Activated CD4-positive, alpha-beta memory T cell treated with anti-CD3 and anti-CD28 coated beads for 36 hours (primary cell): ENCODE measurements at regions not wholly inside any gene's neighbourhood (a gene's known extent, or its start where the extent isn't known, plus 50 kb on each side); places are given as distances from the start of the nearest gene placed in this dataset.

Experiments
- CTCF ChIA-PET: fragments of 350-600 bp; sonication (Branson Sonifier 250); formaldehyde crosslinking; loops from one replicate; lab custom pipeline; 2021; ENCODE audit warnings: antibody characterized with exemption, inconsistent platforms; lab: Charles Lee
- POLR2A ChIA-PET: fragments of 350-600 bp; sonication (Branson Sonifier 250); formaldehyde crosslinking; loops from one replicate; lab custom pipeline; 2021; ENCODE audit warnings: antibody characterized with exemption; lab: Charles Lee
- DNase-seq: peaks from one replicate; pipeline ENCODE4 v3.0.0-alpha.2; 2020
- H3K27ac Mint-ChIP-seq: one replicate; pipeline ENCODE4 v1.8.0; 2021; ENCODE audit warnings: mixed read lengths
- H3K27me3 Mint-ChIP-seq: one replicate; pipeline ENCODE4 v1.8.0; 2021; ENCODE audit warnings: mixed read lengths
- H3K36me3 Mint-ChIP-seq: one replicate; pipeline ENCODE4 v1.8.0; 2021; ENCODE audit warnings: mixed read lengths
- H3K4me1 Mint-ChIP-seq: one replicate; pipeline ENCODE4 v1.8.0; 2021; ENCODE audit warnings: low read depth, mixed read lengths
- H3K4me3 Mint-ChIP-seq: one replicate; pipeline ENCODE4 v1.8.0; 2021; ENCODE audit warnings: mild to moderate bottlenecking, mixed read lengths
- H3K9me3 Mint-ChIP-seq: one replicate; pipeline ENCODE4 v1.8.0; 2021; ENCODE audit warnings: mixed read lengths
- intact Hi-C: fragments of 100-400 bp; cut with micrococcal nuclease; formaldehyde crosslinking; loops from one replicate; pipeline ENCODE4 v1.15.1; 2023

- H3K4me1 Mint-ChIP-seq, result no peaks in the 10 kb centered on the region
- ChIA-PET POLR2A (no interaction called here), CTCF (interaction anchor here (0.6 to 3.6 kb wide), 4 partner anchors 12 to 463 kb away, joined by 3 to 31 read pairs (median 4); no protein-coding TSS in a partner anchor)
- no peaks in the 10 kb centered on the region for H3K36me3 Mint-ChIP-seq
- H3K4me3 Mint-ChIP-seq, result no peak overlapping the region
- no peak overlapping the region for H3K27ac Mint-ChIP-seq
- H3K9me3 Mint-ChIP-seq, result no peaks in the 10 kb centered on the region
- intact Hi-C loops, result no loop called here
- no peaks in the 10 kb centered on the region for H3K27me3 Mint-ChIP-seq
- DNase-seq, result no peak
Measured at GRCh38 chr12:107144441-107144840, 51.1 kb upstream of the CRY1 start.

- CTCF ChIA-PET, result interaction anchor here (0.6 to 3.6 kb wide), 3 partner anchors 12 to 462 kb away, joined by 3 to 31 read pairs (median 5); no protein-coding TSS in a partner anchor
- POLR2A ChIA-PET, result no interaction called here
Measured at GRCh38 chr12:107144990-107145389, 51.6 kb upstream of the CRY1 start.

DNA sequence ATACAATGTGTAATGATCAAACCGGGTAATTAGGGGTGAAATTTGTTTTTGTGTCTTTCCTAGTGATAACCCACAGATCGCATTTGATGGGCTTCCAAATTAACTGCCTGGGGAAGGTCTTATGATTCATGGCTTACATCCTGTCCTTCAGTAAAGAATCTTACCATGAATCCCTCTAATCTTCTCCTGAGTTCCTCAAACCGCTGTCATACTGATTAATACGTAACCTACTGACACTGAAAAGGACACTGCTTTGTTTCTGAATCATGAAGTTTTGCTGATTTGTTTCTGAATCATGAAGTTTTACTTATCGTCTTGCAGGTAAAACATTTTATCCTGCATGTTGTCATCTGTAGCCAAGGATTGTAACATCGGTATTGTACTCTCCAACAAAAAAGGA lies 52.0 kb upstream of the CRY1 start:
- no peaks in the 10 kb centered on the region for H3K9me3 Mint-ChIP-seq
- H3K27ac Mint-ChIP-seq, result no peak overlapping the region
- no peaks in the 10 kb centered on the region for H3K27me3 Mint-ChIP-seq
- H3K4me1 Mint-ChIP-seq, result no peaks in the 10 kb centered on the region
- no peak for DNase-seq
- no peak overlapping the region for H3K4me3 Mint-ChIP-seq
- ChIA-PET POLR2A (no interaction called here), CTCF (interaction anchor here (0.6 to 3.6 kb wide), 3 partner anchors 13 to 461 kb away, joined by 3 to 31 read pairs (median 8); no protein-coding TSS in a partner anchor)
- no peaks in the 10 kb centered on the region for H3K36me3 Mint-ChIP-seq
- intact Hi-C loops, result no loop called here

More at GRCh38 chr12:107144990-107145389, 51.6 kb upstream of the CRY1 start:
- Mint-ChIP-seq H3K4me3 (no peak overlapping the region), H3K27ac (no peak overlapping the region), H3K4me1 (no peaks in the 10 kb centered on the region), H3K9me3 (no peaks in the 10 kb centered on the region), H3K36me3 (no peaks in the 10 kb centered on the region), H3K27me3 (no peaks in the 10 kb centered on the region)
- DNase-seq, result no peak
- intact Hi-C loops, result no loop called here

- Mint-ChIP-seq H3K27me3 (no peaks in the 10 kb centered on the region), H3K4me1 (no peaks in the 10 kb centered on the region), H3K9me3 (peaks cover 3% of the 10 kb centered on the region), H3K4me3 (no peak overlapping the region), H3K36me3 (no peaks in the 10 kb centered on the region), H3K27ac (no peak overlapping the region)
- intact Hi-C loops, result no loop called here
- ChIA-PET CTCF (no interaction called here), POLR2A (no interaction called here)
- DNase-seq, result no peak
Measured at GRCh38 chr12:107148107-107148506, 54.8 kb upstream of the CRY1 start.

GRCh38 chr12:107152315-107152714 lies 59.0 kb upstream of the CRY1 start:
- POLR2A ChIA-PET, result no interaction called here
- CTCF ChIA-PET, result interaction anchor here (1.2 kb wide), 1 partner anchor 456 kb away, joined by 3 read pairs; no protein-coding TSS in a partner anchor
- Mint-ChIP-seq H3K27me3 (peaks cover 10% of the 10 kb centered on the region), H3K36me3 (no peaks in the 10 kb centered on the region), H3K4me1 (no peaks in the 10 kb centered on the region), H3K27ac (no peak overlapping the region), H3K9me3 (peaks cover 5% of the 10 kb centered on the region), H3K4me3 (no peak overlapping the region)
- intact Hi-C loops, result no loop called here
- DNase-seq, result no peak

GRCh38 chr12:107159384-107159900 lies 66.1 kb upstream of the CRY1 start:
- CTCF ChIA-PET, result interaction anchor here (1.5 to 1.6 kb wide), 2 partner anchors 27 to 243 kb away, joined by 4 read pairs; no protein-coding TSS in a partner anchor

GRCh38 chr12:107163413-107163812 lies 70.1 kb upstream of the CRY1 start:
- ChIA-PET POLR2A (no interaction called here), CTCF (no interaction called here)
- no peak for DNase-seq
- Mint-ChIP-seq H3K4me3 (no peak overlapping the region), H3K27ac (no peak overlapping the region), H3K27me3 (peaks cover 11% of the 10 kb centered on the region), H3K9me3 (no peaks in the 10 kb centered on the region), H3K36me3 (no peaks in the 10 kb centered on the region), H3K4me1 (no peaks in the 10 kb centered on the region)
- intact Hi-C loops, result no loop called here

More at GRCh38 chr12:107159384-107159900, 66.1 kb upstream of the CRY1 start:
- intact Hi-C loops, result no loop called here
- Mint-ChIP-seq H3K27me3 (peaks cover 23% of the 10 kb centered on the region), H3K4me3 (no peak overlapping the region), H3K4me1 (no peaks in the 10 kb centered on the region), H3K27ac (no peak overlapping the region), H3K9me3 (no peaks in the 10 kb centered on the region), H3K36me3 (no peaks in the 10 kb centered on the region)
- no peak for DNase-seq
- POLR2A ChIA-PET, result no interaction called here

GRCh38 chr12:107164392-107164791 lies 71.0 kb upstream of the CRY1 start:
- intact Hi-C loops, result no loop called here
- no peaks in the 10 kb centered on the region for H3K36me3 Mint-ChIP-seq
- no peak overlapping the region for H3K27ac Mint-ChIP-seq
- no peak overlapping the region for H3K4me3 Mint-ChIP-seq
- ChIA-PET POLR2A (no interaction called here), CTCF (no interaction called here)
- H3K4me1 Mint-ChIP-seq, result no peaks in the 10 kb centered on the region
- no peaks in the 10 kb centered on the region for H3K9me3 Mint-ChIP-seq
- peaks cover 8% of the 10 kb centered on the region for H3K27me3 Mint-ChIP-seq
- no peak for DNase-seq

DNA sequence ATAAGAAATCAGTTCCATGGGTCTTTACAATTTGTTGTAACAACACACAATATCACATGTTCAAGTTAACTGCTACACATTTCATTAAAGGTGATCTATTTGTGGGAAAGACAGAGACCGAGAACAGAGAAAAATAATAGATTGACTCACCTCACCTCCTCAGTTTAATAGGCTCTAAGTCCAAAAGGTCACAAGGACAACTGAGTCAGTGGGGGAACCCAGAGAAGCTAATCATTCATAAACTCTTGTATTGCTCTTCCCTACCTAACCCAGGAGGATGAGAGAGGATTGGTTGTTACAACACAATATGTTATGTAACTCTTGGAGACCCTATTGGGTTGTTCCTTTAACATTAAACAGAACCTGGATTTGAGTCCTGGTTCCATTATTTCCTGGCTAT lies 72.2 kb upstream of the CRY1 start:
- no peaks in the 10 kb centered on the region for H3K9me3 Mint-ChIP-seq
- POLR2A ChIA-PET, result no interaction called here
- intact Hi-C loops, result no loop called here

GRCh38 chr12:107167756-107168155 lies 74.4 kb upstream of the CRY1 start:
- ChIA-PET POLR2A (no interaction called here), CTCF (no interaction called here)
- no peak overlapping the region for H3K4me3 Mint-ChIP-seq
- H3K27ac Mint-ChIP-seq, result no peak overlapping the region
- intact Hi-C loops, result no loop called here
- no peaks in the 10 kb centered on the region for H3K9me3 Mint-ChIP-seq
- H3K36me3 Mint-ChIP-seq, result no peaks in the 10 kb centered on the region
- H3K4me1 Mint-ChIP-seq, result no peaks in the 10 kb centered on the region
- H3K27me3 Mint-ChIP-seq, result peaks cover 4% of the 10 kb centered on the region
- DNase-seq, result no peak

More for the DNA sequence above, 72.2 kb upstream of the CRY1 start:
- no peak for DNase-seq
- no peaks in the 10 kb centered on the region for H3K36me3 Mint-ChIP-seq
- H3K27ac Mint-ChIP-seq, result no peak overlapping the region
- H3K27me3 Mint-ChIP-seq, result peaks cover 8% of the 10 kb centered on the region
- CTCF ChIA-PET, result no interaction called here
- no peak overlapping the region for H3K4me3 Mint-ChIP-seq
- H3K4me1 Mint-ChIP-seq, result no peaks in the 10 kb centered on the region

- ChIA-PET CTCF (interaction anchor here (0.6 to 1.4 kb wide), 3 partner anchors 37 to 234 kb away, joined by 3 read pairs; no protein-coding TSS in a partner anchor), POLR2A (no interaction called here)
- no peak for DNase-seq
- H3K9me3 Mint-ChIP-seq, result no peaks in the 10 kb centered on the region
- peaks cover 4% of the 10 kb centered on the region for H3K27me3 Mint-ChIP-seq
- intact Hi-C loops, result no loop called here
- H3K36me3 Mint-ChIP-seq, result no peaks in the 10 kb centered on the region
- H3K4me1 Mint-ChIP-seq, result no peaks in the 10 kb centered on the region
- no peak overlapping the region for H3K27ac Mint-ChIP-seq
- H3K4me3 Mint-ChIP-seq, result no peak overlapping the region
Measured at GRCh38 chr12:107169200-107169599, 75.9 kb upstream of the CRY1 start.

- DNase-seq, result no peak
- H3K9me3 Mint-ChIP-seq, result no peaks in the 10 kb centered on the region
- no peaks in the 10 kb centered on the region for H3K4me1 Mint-ChIP-seq
- ChIA-PET CTCF (no interaction called here), POLR2A (no interaction called here)
- H3K27ac Mint-ChIP-seq, result no peak overlapping the region
- intact Hi-C loops, result no loop called here
- H3K27me3 Mint-ChIP-seq, result peaks cover 7% of the 10 kb centered on the region
- no peak overlapping the region for H3K4me3 Mint-ChIP-seq
- H3K36me3 Mint-ChIP-seq, result no peaks in the 10 kb centered on the region
Measured at GRCh38 chr12:107178776-107179175, 85.4 kb upstream of the CRY1 start.

DNA sequence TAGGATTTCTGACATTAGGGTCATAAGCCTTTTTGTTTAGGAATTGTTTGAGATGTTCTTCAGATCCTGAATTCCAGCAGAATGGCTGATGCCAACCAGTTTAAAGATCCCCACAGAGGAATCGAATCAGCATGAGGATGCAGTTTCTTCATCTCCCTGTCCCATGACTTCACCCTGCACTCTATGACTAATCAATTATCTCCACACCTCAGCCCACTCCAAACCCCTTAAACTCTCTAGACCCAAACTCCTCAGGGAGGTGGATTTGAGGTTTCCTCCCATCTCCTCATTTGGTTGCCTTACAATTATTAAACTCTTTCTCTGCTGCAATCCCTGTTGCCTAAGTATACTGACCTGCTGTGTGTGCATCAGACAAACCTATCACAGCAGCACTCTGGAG lies 86.5 kb upstream of the CRY1 start:
- no peak overlapping the region for H3K4me3 Mint-ChIP-seq
- peaks cover 14% of the 10 kb centered on the region for H3K27me3 Mint-ChIP-seq
- H3K36me3 Mint-ChIP-seq, result no peaks in the 10 kb centered on the region
- CTCF ChIA-PET, result no interaction called here
- no peak overlapping the region for H3K27ac Mint-ChIP-seq
- no peaks in the 10 kb centered on the region for H3K9me3 Mint-ChIP-seq
- no peak for DNase-seq
- POLR2A ChIA-PET, result no interaction called here
- intact Hi-C loops, result no loop called here
- no peaks in the 10 kb centered on the region for H3K4me1 Mint-ChIP-seq
